GM21737 (cell line): ENCODE measurements at regions not wholly inside any gene's neighbourhood (a gene's known extent, or its start where the extent isn't known, plus 50 kb on each side); places are given as distances from the start of the nearest gene placed in this dataset.

Source experiments
- ATAC-seq: cut with Tn5 transposase; IDR thresholded peaks from one replicate; pipeline ENCODE4 v1.9.1; 2021; ENCODE audit warnings: mild to moderate bottlenecking, moderate library complexity; ENCODE audit not compliant: unreplicated experiment

- ATAC-seq, result no peak
These were observed 267.9 kb downstream of the DLL1 start for GRCh38 chr6:170022827-170023619.

- ATAC-seq, result no peak
These were observed 268.6 kb downstream of the DLL1 start for GRCh38 chr6:170022291-170022722.

GRCh38 chr6:170021579-170021978, 269.3 kb downstream of the DLL1 start:
- ATAC-seq, result no peak

GRCh38 chr6:170019818-170020583, 268.6 kb downstream of the ERMARD start:
- ATAC-seq, result no peak

- no peak for ATAC-seq
These were observed 267.8 kb downstream of the ERMARD start for GRCh38 chr6:170018936-170019817.

GRCh38 chr6:170018422-170018935, 267.1 kb downstream of the ERMARD start:
- ATAC-seq, result no peak

GRCh38 chr6:170017603-170018320, 266.3 kb downstream of the ERMARD start:
- ATAC-seq, result no peak

- no peak for ATAC-seq
These were observed 262.4 kb downstream of the ERMARD start for GRCh38 chr6:170013815-170014214.

- no peak for ATAC-seq
These were observed 260.6 kb downstream of the ERMARD start for GRCh38 chr6:170012037-170012330.

GRCh38 chr6:170011204-170012036, 260.0 kb downstream of the ERMARD start:
- no peak for ATAC-seq

- no peak for ATAC-seq
These were observed 259.3 kb downstream of the ERMARD start for GRCh38 chr6:170010665-170011203.

- ATAC-seq, result no peak
These were observed 256.9 kb downstream of the ERMARD start for GRCh38 chr6:170008294-170008785.

- no peak for ATAC-seq
These were observed 256.3 kb downstream of the ERMARD start for GRCh38 chr6:170007468-170008293.

GRCh38 chr6:170006900-170007467, 255.6 kb downstream of the ERMARD start:
- no peak for ATAC-seq

GRCh38 chr6:170006071-170006899, 254.9 kb downstream of the ERMARD start:
- ATAC-seq, result no peak

GRCh38 chr6:170005665-170006064, 254.2 kb downstream of the ERMARD start:
- ATAC-seq, result no peak

GRCh38 chr6:170004585-170005210, 253.3 kb downstream of the ERMARD start:
- ATAC-seq, result no peak
